ENCODE measurements at regions not wholly inside any gene's neighbourhood (a gene's known extent, or its start where the extent isn't known, plus 50 kb on each side); places are given as distances from the start of the nearest gene placed in this dataset.

GRCh38 chr2:186327251-186327868 is 158.7 kb upstream of the ZC3H15 start:
- no peak overlapping the region for H3K4me3 ChIP-seq (ENCODE audit: low read depth, low read length)
- TF ChIP-seq CTCF (IDR thresholded peaks at IDR 0.05; ENCODE audit: borderline replicate concordance, insufficient read depth, low read depth, low read length), result no peak

- H3K4me3 ChIP-seq (ENCODE audit: low read depth, low read length), result no peak overlapping the region
Observed at GRCh38 chr2:186328838-186329237, 157.2 kb upstream of the ZC3H15 start.

GRCh38 chr2:186330050-186330449 is 156.0 kb upstream of the ZC3H15 start:
- H3K4me3 ChIP-seq (ENCODE audit: low read depth, low read length), result no peak overlapping the region
- no peak for TF ChIP-seq CTCF (IDR thresholded peaks at IDR 0.05; ENCODE audit: borderline replicate concordance, insufficient read depth, low read depth, low read length)

More at GRCh38 chr2:186328838-186329237, 157.2 kb upstream of the ZC3H15 start:
- TF ChIP-seq CTCF (IDR thresholded peaks at IDR 0.05; ENCODE audit: borderline replicate concordance, insufficient read depth, low read depth, low read length), result no peak

- no peak for TF ChIP-seq CTCF (IDR thresholded peaks at IDR 0.05; ENCODE audit: borderline replicate concordance, insufficient read depth, low read depth, low read length)
Observed at GRCh38 chr2:186339716-186340115, 146.3 kb upstream of the ZC3H15 start.

GRCh38 chr2:186342029-186342428 is 144.0 kb upstream of the ZC3H15 start:
- TF ChIP-seq CTCF (IDR thresholded peaks at IDR 0.05; ENCODE audit: borderline replicate concordance, insufficient read depth, low read depth, low read length), result no peak
- no peak overlapping the region for H3K4me3 ChIP-seq (ENCODE audit: low read depth, low read length)

More at GRCh38 chr2:186339716-186340115, 146.3 kb upstream of the ZC3H15 start:
- H3K4me3 ChIP-seq (ENCODE audit: low read depth, low read length), result no peak overlapping the region

- TF ChIP-seq CTCF (IDR thresholded peaks at IDR 0.05; ENCODE audit: borderline replicate concordance, insufficient read depth, low read depth, low read length), result no peak
- H3K4me3 ChIP-seq (ENCODE audit: low read depth, low read length), result no peak overlapping the region
Observed at GRCh38 chr2:186345745-186346144, 140.3 kb upstream of the ZC3H15 start.

- no peak overlapping the region for H3K4me3 ChIP-seq (ENCODE audit: low read depth, low read length)
- TF ChIP-seq CTCF (IDR thresholded peaks at IDR 0.05; ENCODE audit: borderline replicate concordance, insufficient read depth, low read depth, low read length), result no peak
Observed at GRCh38 chr2:186346216-186346615, 139.8 kb upstream of the ZC3H15 start.
